Stimulated activated CD8-positive, alpha-beta memory T cell treated with anti-CD3 and anti-CD28 coated beads, Interleukin-12 subunit alpha, Interleukin-12 subunit beta, amount 100 ng/mL, for 1 hour (primary cell): ENCODE measurements at regions not wholly inside any gene's neighbourhood (a gene's known extent, or its start where the extent isn't known, plus 50 kb on each side); places are given as distances from the start of the nearest gene placed in this dataset.
"Not testable (repeated sequence)": the region's sequence is repeated elsewhere in the genome, so short reads cannot be mapped to it uniquely, and the experiment has no call there.

Source experiments
- DNase-seq: peaks from one replicate; pipeline ENCODE4 v3.0.0-alpha.2; 2020; ENCODE audit warnings: low read depth

DNA sequence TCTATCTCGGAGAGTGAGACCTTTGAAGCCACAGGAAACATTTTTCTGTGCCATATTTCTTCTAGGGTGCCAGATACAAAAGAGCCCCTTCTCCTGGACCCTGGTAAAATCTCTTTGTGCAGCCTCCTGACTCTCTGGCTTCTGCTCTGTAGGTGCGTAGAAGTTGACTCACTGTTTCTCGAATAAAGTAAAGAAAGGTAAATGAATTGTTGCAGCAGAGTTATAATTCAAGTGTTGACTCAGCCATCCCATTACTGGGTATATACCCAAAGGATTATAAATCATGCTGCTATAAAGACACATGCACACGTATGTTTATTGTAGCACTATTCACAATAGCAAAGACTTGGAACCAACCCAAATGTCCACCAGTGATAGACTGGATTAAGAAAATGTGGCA, 371.0 kb downstream of the OSTF1 start:
- not testable (repeated sequence) for DNase-seq

GRCh38 chr9:75461183-75461582, 372.9 kb downstream of the OSTF1 start:
- no peak for DNase-seq

DNA sequence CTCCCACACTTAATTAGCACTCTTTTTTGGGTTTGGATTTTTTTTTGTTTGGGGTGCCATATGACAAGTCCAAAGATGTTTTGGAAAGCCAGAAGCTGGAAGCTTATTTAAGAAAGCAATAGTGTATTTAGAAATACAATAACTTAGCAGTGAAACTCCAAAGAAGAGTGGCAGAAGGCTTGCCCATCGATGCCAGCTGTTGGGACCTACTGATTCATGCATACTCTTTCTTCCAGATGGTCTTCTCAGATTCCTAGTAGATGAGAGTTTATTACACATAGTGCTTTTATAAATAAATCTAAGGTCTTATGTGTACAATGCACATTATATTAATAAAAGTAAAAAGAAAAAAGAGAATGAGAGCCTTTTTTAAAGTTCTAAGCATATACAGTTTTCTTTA, 374.6 kb downstream of the OSTF1 start:
- no peak for DNase-seq

DNA sequence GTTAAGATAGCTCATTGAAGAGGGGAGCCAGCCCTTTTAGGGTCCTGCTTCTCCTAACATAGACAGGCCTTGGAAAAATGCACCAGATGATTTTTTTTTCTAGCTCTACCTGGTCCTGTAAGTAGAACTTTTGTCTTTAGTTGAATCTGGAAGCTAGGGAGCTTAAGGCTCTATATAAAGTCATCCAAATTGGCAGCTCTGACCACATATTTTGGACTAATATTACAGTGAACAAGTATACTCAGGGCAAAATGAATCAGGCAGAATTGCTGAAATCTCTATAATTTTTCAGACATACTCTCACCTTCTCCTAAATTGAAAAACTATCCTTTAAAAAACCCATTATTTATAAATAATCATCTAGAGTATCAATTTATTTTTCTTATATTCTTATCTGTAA, 375.6 kb downstream of the OSTF1 start:
- DNase-seq, result no peak

- no peak for DNase-seq
Observed at GRCh38 chr9:75464726-75465125, 376.4 kb downstream of the OSTF1 start.

DNA sequence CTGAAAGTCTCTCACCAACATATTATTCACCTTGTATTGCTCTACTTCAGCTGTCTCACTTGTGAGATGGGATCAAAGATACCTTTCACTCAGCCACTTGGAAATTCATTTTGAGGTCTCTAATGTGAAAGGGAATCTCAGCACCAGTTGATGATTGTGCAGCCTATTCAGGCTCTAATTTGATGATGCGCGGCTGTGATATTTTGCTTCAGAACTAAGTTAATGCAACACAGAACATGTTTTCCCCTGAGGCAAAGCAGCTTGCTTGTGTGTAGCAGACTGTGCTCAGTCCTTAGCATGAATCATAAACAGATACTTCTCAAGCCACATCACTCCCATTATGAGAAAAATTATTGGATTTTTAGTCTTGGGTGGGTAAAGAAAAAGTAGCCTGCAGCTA, 378.8 kb downstream of the OSTF1 start:
- no peak for DNase-seq

- DNase-seq, result no peak
Observed at GRCh38 chr9:75471549-75472114, 383.3 kb downstream of the OSTF1 start.

- no peak for DNase-seq
Observed at GRCh38 chr9:75482566-75482965, 394.3 kb downstream of the OSTF1 start.

DNA sequence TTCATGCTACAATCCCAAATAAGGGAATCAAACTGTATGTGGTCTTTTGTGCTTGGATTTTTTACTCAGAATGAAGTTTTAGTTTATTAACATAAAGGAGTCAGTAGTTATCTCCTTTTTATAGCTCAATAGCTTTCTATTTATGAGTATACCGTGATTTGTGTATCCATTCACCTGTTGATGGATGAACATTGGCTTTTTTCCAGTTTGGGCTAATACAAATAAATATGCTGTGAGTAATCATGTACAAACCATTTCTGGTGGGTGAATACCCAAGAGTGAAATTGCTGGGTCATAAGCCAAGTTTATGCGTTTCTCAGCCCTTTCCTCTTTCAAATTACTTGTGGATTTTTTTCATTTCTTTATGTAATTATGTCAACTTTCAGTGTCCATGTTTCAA, 395.3 kb downstream of the OSTF1 start:
- no peak for DNase-seq

DNA sequence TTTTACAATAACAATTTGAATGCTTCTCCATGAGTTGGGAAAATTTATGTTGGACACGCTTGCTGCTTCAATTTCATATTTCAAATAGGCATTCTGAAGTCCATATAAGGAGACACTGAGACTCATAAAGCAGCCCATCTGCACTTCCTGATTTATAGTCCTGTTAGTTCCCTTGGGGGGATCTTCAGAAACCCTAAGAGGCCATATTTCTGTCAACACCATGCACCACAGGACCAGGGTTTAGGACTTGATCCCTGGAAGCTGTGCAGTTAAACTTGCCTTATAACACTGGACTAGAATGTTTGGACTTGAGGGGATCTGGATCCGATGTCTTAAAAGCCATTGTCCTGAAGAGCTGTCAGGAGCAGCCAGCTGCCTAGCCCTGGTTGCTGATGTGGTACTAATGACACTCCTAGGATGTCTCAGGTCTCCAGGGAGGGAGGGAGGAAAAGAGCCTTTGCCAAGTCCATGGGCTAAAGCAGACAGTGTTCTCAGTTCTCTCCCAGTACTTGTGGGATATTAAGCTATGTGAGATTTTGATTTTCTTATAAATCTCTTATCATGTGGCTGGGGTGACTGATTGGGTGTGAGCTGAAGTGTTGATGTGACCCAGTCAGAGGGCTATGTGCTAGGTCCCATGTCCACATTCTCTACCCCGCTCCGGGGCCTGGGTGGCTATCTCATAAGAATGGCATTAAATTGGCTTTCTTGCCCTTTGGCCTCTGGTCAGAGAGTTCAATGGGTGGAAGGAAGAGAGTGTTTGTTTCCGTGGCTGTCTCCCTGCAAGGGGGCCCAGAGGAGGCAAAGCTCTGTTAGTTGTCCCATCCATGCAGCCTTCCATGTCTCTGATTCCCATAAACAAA, 399.8 kb downstream of the OSTF1 start:
- no peak for DNase-seq

- no peak for DNase-seq
Observed at GRCh38 chr9:75488719-75489110, 400.4 kb downstream of the OSTF1 start.

DNA sequence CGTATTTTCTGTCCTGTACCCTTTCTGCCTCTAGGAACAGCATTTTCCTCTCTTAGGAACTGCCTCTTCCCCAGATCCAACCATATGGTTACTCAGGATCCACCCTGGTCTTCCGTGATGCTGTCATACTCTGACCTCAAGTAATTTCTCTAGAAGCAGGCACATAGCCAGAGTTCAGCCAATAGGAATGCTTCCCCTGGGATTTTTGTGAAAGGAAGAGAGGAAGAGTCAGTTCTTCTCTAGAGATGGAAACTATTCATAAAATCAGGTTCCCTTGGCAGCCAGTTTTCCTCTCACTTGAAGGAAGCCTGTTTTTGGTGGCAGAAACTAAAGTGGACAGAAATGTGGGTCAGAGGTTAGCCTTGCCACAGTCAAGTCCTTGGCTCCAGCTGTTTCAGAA, 400.1 kb upstream of the PCSK5 start:
- DNase-seq, result no peak

- DNase-seq, result no peak
Observed at GRCh38 chr9:75491533-75491932, 398.9 kb upstream of the PCSK5 start.

DNA sequence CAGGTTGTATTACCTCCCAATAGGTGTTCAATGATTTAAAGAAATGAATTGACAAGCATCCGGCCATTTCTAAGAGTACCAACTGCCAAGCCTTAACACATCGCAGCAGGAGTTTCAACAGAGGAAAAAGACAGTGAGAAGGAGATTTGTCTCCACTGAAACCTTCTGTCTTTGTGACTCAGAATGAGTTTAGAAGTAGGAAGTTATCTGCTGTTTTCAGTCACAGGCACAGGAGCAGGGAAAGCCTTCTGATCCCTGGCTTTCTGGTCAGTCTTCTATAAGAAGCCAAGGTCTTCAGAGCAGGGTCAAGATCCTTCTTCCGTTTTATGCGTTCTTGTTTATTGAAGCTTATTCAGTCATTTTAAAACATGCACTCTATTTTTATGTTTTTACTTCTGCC, 390.7 kb upstream of the PCSK5 start:
- no peak for DNase-seq

GRCh38 chr9:75500479-75500878, 390.0 kb upstream of the PCSK5 start:
- DNase-seq, result no peak

GRCh38 chr9:75500940-75501339, 389.5 kb upstream of the PCSK5 start:
- not testable (repeated sequence) for DNase-seq

DNA sequence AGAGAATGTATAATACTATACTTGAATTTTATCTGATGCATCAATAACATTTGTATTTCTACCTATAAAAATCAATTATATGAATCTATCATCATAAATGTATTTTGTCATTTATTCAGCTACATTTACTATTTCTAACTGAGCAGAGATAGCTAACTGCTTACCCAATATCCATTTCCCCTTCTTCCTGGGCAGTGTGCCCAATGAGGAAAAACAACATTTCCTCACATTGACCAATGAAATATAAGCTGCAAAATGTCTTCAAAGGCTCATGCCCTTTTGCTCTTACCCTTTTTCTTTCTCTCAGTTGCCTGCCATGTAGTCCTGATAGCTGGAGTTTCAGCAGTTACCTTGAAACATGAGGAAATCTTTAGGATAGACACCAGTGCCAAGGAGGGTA, 385.8 kb upstream of the PCSK5 start:
- DNase-seq, result no peak

GRCh38 chr9:75505654-75506053, 384.8 kb upstream of the PCSK5 start:
- DNase-seq, result no peak

GRCh38 chr9:75529463-75529862, 361.0 kb upstream of the PCSK5 start:
- DNase-seq, result no peak

GRCh38 chr9:75531588-75531987, 358.9 kb upstream of the PCSK5 start:
- no peak for DNase-seq

DNA sequence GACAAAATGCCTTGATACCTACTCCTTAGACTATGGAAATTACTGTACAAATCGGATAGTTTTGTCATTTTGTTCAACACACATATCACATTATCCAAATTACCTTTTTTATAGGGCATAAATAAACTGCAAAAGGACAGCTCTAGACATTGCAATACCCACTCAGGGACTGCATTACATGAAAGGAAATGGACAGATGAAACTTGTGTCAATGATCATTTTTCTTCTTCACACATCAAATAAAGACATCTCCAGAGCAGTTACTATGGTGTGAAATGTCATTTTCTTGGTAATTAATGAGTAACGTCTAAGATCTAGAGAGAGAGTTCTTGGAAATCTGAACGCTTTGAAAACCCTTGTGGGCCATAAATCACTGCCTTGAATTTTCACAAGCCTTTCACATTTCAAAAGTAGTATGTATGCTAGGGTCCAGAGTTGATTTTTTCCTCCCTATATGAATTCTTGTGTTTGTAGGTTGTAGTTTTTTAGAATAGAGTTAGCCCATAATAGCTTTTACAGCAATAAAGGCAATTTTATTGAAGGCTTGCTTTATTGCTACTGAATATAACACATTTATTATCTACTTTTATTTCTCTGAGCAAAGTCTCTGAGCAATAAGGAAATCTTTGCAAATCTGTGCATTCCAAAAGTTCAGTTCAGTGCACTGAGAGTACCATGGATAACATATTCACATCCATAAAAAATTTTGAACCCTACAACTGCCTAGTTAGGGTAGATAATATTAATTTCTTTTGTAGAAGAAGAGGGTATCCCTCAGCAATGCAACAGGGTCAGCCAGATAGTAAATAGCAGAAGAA, 358.0 kb upstream of the PCSK5 start:
- DNase-seq, result no peak

DNA sequence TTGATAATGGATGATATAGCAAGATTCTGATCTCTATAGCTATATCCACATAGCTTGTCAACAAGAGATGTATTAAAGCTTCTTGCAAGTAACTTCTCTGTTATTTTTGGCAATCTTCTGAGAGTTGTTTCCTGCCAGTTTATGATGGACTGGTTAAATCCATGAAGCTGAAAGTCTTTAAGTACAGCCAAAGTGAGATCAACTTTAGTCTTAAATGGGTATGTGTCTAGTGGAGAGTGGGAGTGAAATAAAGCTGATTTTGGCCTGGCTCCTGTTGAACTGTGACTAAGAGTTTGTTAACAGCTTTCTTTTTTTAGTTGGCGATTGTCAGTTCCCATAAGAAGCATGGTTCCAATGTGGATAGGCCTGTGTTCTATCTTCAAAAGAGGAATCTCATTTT, 350.9 kb upstream of the PCSK5 start:
- no peak for DNase-seq

- no peak for DNase-seq
Observed at GRCh38 chr9:75540185-75540584, 350.3 kb upstream of the PCSK5 start.
